ENCODE measurements at regions not wholly inside any gene's neighbourhood (a gene's known extent, or its start where the extent isn't known, plus 50 kb on each side); places are given as distances from the start of the nearest gene placed in this dataset.

- no peak for TF ChIP-seq CTCF (IDR thresholded peaks at IDR 0.05)
- H3K36me3 ChIP-seq (ENCODE audit: low read depth), result no peaks in the 10 kb centered on the region
- H3K9me3 ChIP-seq, result no peaks in the 10 kb centered on the region
- no peak overlapping the region for H3K4me3 ChIP-seq
- intact Hi-C loops (cut with DNase I, micrococcal nuclease), result no loop called here
- H3K4me1 ChIP-seq (ENCODE audit: low read depth), result no peaks in the 10 kb centered on the region
- ATAC-seq (no peak), DNase-seq (no peak)
Observed at GRCh38 chr12:16118586-16118985, 158.9 kb downstream of the SLC15A5 start.

GRCh38 chr12:16112612-16113560, 164.6 kb downstream of the SLC15A5 start:
- intact Hi-C loops (cut with DNase I, micrococcal nuclease), result no loop called here
- ATAC-seq, result no peak
- Histone ChIP-seq H3K4me3 (no peak overlapping the region), H3K4me1 (ENCODE audit: low read depth) (no peaks in the 10 kb centered on the region), H3K36me3 (ENCODE audit: low read depth) (no peaks in the 10 kb centered on the region), H3K9me3 (no peaks in the 10 kb centered on the region)
- TF ChIP-seq CTCF (IDR thresholded peaks at IDR 0.05), result no peak
- DNase-seq, result no peak

GRCh38 chr12:16112130-16112529, 165.4 kb downstream of the SLC15A5 start:
- Histone ChIP-seq H3K36me3 (ENCODE audit: low read depth) (no peaks in the 10 kb centered on the region), H3K9me3 (no peaks in the 10 kb centered on the region), H3K4me3 (no peak overlapping the region), H3K4me1 (ENCODE audit: low read depth) (no peaks in the 10 kb centered on the region)
- no peak for DNase-seq
- ATAC-seq, result no peak
- no peak for TF ChIP-seq CTCF (IDR thresholded peaks at IDR 0.05)
- intact Hi-C loops (cut with DNase I, micrococcal nuclease), result no loop called here

- intact Hi-C loops (cut with DNase I, micrococcal nuclease), result no loop called here
- Histone ChIP-seq H3K4me1 (ENCODE audit: low read depth) (no peaks in the 10 kb centered on the region), H3K9me3 (no peaks in the 10 kb centered on the region), H3K36me3 (ENCODE audit: low read depth) (no peaks in the 10 kb centered on the region), H3K4me3 (no peak overlapping the region)
- DNase-seq, result no peak
- TF ChIP-seq CTCF (IDR thresholded peaks at IDR 0.05), result no peak
- no peak for ATAC-seq
Observed at GRCh38 chr12:16110596-16110995, 166.9 kb downstream of the SLC15A5 start.

GRCh38 chr12:16103851-16104250, 173.6 kb downstream of the SLC15A5 start:
- no peak for TF ChIP-seq CTCF (IDR thresholded peaks at IDR 0.05)
- intact Hi-C loops (cut with DNase I, micrococcal nuclease), result no loop called here

More at GRCh38 chr12:16103851-16104250, 173.6 kb downstream of the SLC15A5 start:
- H3K36me3 ChIP-seq (ENCODE audit: low read depth), result no peaks in the 10 kb centered on the region
- DNase-seq, result no peak
- no peak overlapping the region for H3K4me3 ChIP-seq
- no peak for ATAC-seq
- H3K9me3 ChIP-seq, result peaks cover 14% of the 10 kb centered on the region
- H3K4me1 ChIP-seq (ENCODE audit: low read depth), result no peaks in the 10 kb centered on the region

All from mucosa of descending colon (tissue), 3 donors.